ENCODE measurements at regions not wholly inside any gene's neighbourhood (a gene's known extent, or its start where the extent isn't known, plus 50 kb on each side); places are given as distances from the start of the nearest gene placed in this dataset.

DNA sequence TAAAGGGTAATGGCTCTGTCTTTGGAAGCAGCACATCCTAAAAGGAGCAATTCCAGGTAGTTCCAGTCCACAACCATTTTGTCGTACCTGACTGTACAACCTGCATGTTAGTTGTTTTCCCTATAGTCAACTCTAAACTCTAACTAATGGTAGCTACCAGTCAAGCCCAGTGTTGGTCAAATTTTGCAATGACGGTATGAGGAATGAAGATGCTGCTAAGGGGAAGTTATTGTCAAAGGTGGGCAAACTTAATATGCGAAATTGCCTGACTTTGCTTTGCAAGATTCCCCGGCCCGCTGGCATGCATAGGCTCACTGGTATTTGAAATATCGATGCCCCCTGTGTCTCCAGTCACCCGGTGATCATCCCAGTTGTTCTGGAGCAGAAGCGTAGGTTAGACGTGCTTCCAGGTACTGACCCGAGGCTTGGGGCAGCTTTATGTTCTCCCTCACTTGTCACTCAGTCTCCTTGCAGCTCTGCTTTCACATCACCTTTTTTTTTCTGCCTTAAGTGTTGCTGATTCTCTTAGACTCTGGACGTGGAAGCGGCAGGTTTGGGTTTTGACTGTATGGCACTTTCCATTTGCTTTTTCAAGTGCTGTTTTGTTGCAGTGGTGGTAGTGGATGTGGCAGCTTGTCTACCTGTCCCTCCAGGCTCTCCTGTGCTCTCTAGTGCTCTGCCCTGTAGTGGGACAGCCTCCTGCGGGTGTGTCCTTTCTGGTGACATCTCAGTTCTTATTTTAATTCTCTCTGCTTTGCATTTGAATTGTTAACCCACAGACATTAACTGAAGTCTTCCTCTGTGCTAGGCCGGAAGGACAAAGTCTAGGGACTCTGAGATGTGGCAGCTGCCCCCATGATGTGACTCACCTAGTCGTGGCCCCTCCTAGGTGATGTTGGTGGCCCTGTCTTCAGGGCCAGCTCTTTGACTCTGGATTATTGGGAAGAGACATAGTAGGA lies 95.8 kb upstream of the UMPS start:
- TF ChIP-seq CTCF (IDR thresholded peaks at IDR 0.05): no peak
- no peak for TF ChIP-seq POLR2A (IDR thresholded peaks at IDR 0.05)

Data from thyroid gland (tissue), 4 donors.